HL-60 (cell line): ENCODE measurements at regions not wholly inside any gene's neighbourhood (a gene's known extent, or its start where the extent isn't known, plus 50 kb on each side); places are given as distances from the start of the nearest gene placed in this dataset.

Source experiments
- CTCF ChIP-seq: IDR thresholded peaks from one replicate; pipeline ENCODE4 v1.5.1; 2011; ENCODE audit warnings: low read length, control low read depth, inconsistent platforms; ENCODE audit not compliant: insufficient read depth
- GABPA ChIP-seq: IDR thresholded peaks from 2 replicates; pipeline ENCODE4 v1.6.1; 2012; ENCODE audit warnings: low read depth
- POLR2AphosphoS5 ChIP-seq: IDR thresholded peaks from 2 replicates; pipeline ENCODE4 v1.6.1; 2012; ENCODE audit warnings: low read depth
- REST ChIP-seq: IDR thresholded peaks from 2 replicates; pipeline ENCODE4 v1.6.1; 2012; ENCODE audit warnings: low read depth; ENCODE audit not compliant: insufficient replicate concordance
- SPI1 ChIP-seq: IDR thresholded peaks from 2 replicates; pipeline ENCODE4 v1.6.1; 2012; ENCODE audit warnings: low read depth, mild to moderate bottlenecking, borderline replicate concordance

GRCh38 chr7:81468526-81468925 lies 301.3 kb downstream of the HGF start:
- TF ChIP-seq POLR2AphosphoS5, result no peak
- no peak for TF ChIP-seq CTCF
- no peak for TF ChIP-seq REST
- no peak for TF ChIP-seq SPI1
- TF ChIP-seq GABPA, result no peak
